H9 (cell line): ENCODE measurements at regions not wholly inside any gene's neighbourhood (a gene's known extent, or its start where the extent isn't known, plus 50 kb on each side); places are given as distances from the start of the nearest gene placed in this dataset.

ENCODE experiments used
- DNase-seq: peaks from one replicate; pipeline ENCODE4 v3.0.0-alpha.2; 2017
- H2AFZ ChIP-seq: one replicate; pipeline ENCODE4 v1.6.1; 2013; ENCODE audit warnings: mild to moderate bottlenecking, low read length, control low read depth, moderate library complexity
- H2AK5ac ChIP-seq: 2 replicates; pipeline ENCODE4 v1.6.1; 2013; ENCODE audit warnings: low read length, control low read depth, mixed read lengths; ENCODE audit not compliant: insufficient read length
- H2BK120ac ChIP-seq: one replicate; pipeline ENCODE4 v1.6.1; 2013; ENCODE audit warnings: low read depth, mild to moderate bottlenecking, low read length, control low read depth, inconsistent platforms; ENCODE audit not compliant: poor library complexity, severe bottlenecking
- H2BK12ac ChIP-seq: 2 replicates; pipeline ENCODE4 v1.6.1; 2013; ENCODE audit warnings: low read length, control low read depth, mixed read lengths, low read depth; ENCODE audit not compliant: insufficient read length
- H2BK15ac ChIP-seq: 2 replicates; pipeline ENCODE4 v1.6.1; 2013; ENCODE audit warnings: low read depth, low read length, control low read depth
- H2BK20ac ChIP-seq: one replicate; pipeline ENCODE4 v1.6.1; 2013; ENCODE audit warnings: low read depth, mild to moderate bottlenecking, low read length, control low read depth, inconsistent platforms; ENCODE audit not compliant: poor library complexity, severe bottlenecking
- H2BK5ac ChIP-seq: 2 replicates; pipeline ENCODE4 v1.6.1; 2013; ENCODE audit warnings: low read length, control low read depth, mixed read lengths; ENCODE audit not compliant: insufficient read length
- H3K14ac ChIP-seq: 2 replicates; pipeline ENCODE4 v1.6.1; 2013; ENCODE audit warnings: low read length, control low read depth; ENCODE audit not compliant: insufficient read depth
- H3K18ac ChIP-seq: 2 replicates; pipeline ENCODE4 v1.6.1; 2013; ENCODE audit warnings: low read depth, mild to moderate bottlenecking, mixed read lengths, low read length, control low read depth; ENCODE audit not compliant: insufficient read length
- H3K23ac ChIP-seq: 2 replicates; pipeline ENCODE4 v1.6.1; 2013; ENCODE audit warnings: low read length, control low read depth, mixed read lengths, low read depth; ENCODE audit not compliant: insufficient read length
- H3K23me2 ChIP-seq: 2 replicates; pipeline ENCODE4 v1.6.1; 2013; ENCODE audit warnings: low read depth, mild to moderate bottlenecking, mixed read lengths, low read length, control low read depth; ENCODE audit not compliant: insufficient read length, poor library complexity, severe bottlenecking
- H3K27ac ChIP-seq: 2 replicates; pipeline ENCODE4 v1.5.1; 2013; ENCODE audit warnings: low read length, control low read depth, mixed read lengths, low read depth; ENCODE audit not compliant: insufficient read length
- H3K27me3 ChIP-seq: 2 replicates; pipeline ENCODE4 v1.6.1; 2013; ENCODE audit warnings: low read length, control low read depth, inconsistent platforms; ENCODE audit not compliant: insufficient read depth
- H3K4ac ChIP-seq: 2 replicates; pipeline ENCODE4 v1.6.1; 2013; ENCODE audit warnings: low read depth, mild to moderate bottlenecking, control low read depth, inconsistent platforms, low read length, moderate library complexity
- H3K4me1 ChIP-seq: 2 replicates; pipeline ENCODE4 v1.6.1; 2013; ENCODE audit warnings: low read length, control low read depth, inconsistent platforms; ENCODE audit not compliant: insufficient read depth
- H3K4me2 ChIP-seq: 2 replicates; pipeline ENCODE4 v1.6.1; 2013; ENCODE audit warnings: low read length, control low read depth, mixed read lengths; ENCODE audit not compliant: insufficient read length, insufficient read depth
- H3K56ac ChIP-seq: 2 replicates; pipeline ENCODE4 v1.6.1; 2013; ENCODE audit warnings: low read depth, mild to moderate bottlenecking, mixed read lengths, low read length, control low read depth; ENCODE audit not compliant: insufficient read length
- H3K79me1 ChIP-seq: 2 replicates; pipeline ENCODE4 v1.6.1; 2013; ENCODE audit warnings: low read depth, mild to moderate bottlenecking, moderate library complexity, low read length, control low read depth, inconsistent platforms; ENCODE audit not compliant: insufficient read depth, poor library complexity, severe bottlenecking
- H3K79me2 ChIP-seq: 2 replicates; pipeline ENCODE4 v1.6.1; 2013; ENCODE audit warnings: low read length, control low read depth, inconsistent platforms; ENCODE audit not compliant: insufficient read depth
- H3K9ac ChIP-seq: 2 replicates; pipeline ENCODE4 v1.6.1; 2013; ENCODE audit warnings: low read length, control low read depth, mixed read lengths; ENCODE audit not compliant: insufficient read length; ENCODE audit errors: extremely low read depth
- H3K9me3 ChIP-seq: one replicate; pipeline ENCODE4 v1.6.1; 2013; ENCODE audit warnings: low read depth, low read length, inconsistent platforms; ENCODE audit not compliant: control insufficient read depth
- H3T11ph ChIP-seq: one replicate; pipeline ENCODE4 v1.6.1; 2013; ENCODE audit warnings: mild to moderate bottlenecking, low read length, control low read depth, inconsistent platforms
- H4K20me1 ChIP-seq: one replicate; pipeline ENCODE4 v1.6.1; 2013; ENCODE audit not compliant: control insufficient read depth, insufficient read length, insufficient read depth
- H4K5ac ChIP-seq: 2 replicates; pipeline ENCODE4 v1.6.1; 2013; ENCODE audit warnings: low read depth, mild to moderate bottlenecking, mixed read lengths, low read length, control low read depth; ENCODE audit not compliant: insufficient read length
- H4K8ac ChIP-seq: replicated peaks from 2 replicates; pipeline ENCODE4 v1.6.1; 2013; ENCODE audit warnings: low read length, control low read depth, mixed read lengths, low read depth; ENCODE audit not compliant: insufficient read length
- H4K91ac ChIP-seq: 2 replicates; pipeline ENCODE4 v1.6.1; 2013; ENCODE audit warnings: low read depth, mild to moderate bottlenecking, moderate library complexity, mixed read lengths, low read length, control low read depth; ENCODE audit not compliant: insufficient read length
- H3K27ac Mint-ChIP-seq, 3 experiments: 2 replicates in 2 of 3; 3 replicates in 1 of 3; pipeline ENCODE4 v1.8.0; 2020 to 2021; ENCODE audit warnings: mixed read lengths in 3 of 3, mild to moderate bottlenecking in 1 of 3, moderate library complexity in 1 of 3
- H3K27me3 Mint-ChIP-seq: 2 replicates; pipeline ENCODE4 v1.8.0; 2021; ENCODE audit warnings: low read depth, mild to moderate bottlenecking, moderate library complexity, mixed read lengths
- H3K36me3 Mint-ChIP-seq, 3 experiments: 2 replicates in 2 of 3; 3 replicates in 1 of 3; pipeline ENCODE4 v1.8.0; 2020 to 2021; ENCODE audit warnings: low read depth in 3 of 3, mixed read lengths in 3 of 3; ENCODE audit not compliant: insufficient read depth in 1 of 3
- H3K4me1 Mint-ChIP-seq, 2 experiments: 2 replicates each; pipeline ENCODE4 v1.8.0; 2020; ENCODE audit warnings: mixed read lengths in 2 of 2
- H3K4me3 Mint-ChIP-seq, 2 experiments: 2 replicates in 1 of 2; 3 replicates in 1 of 2; pipeline ENCODE4 v1.8.0; 2020 to 2021; ENCODE audit warnings: mild to moderate bottlenecking in 2 of 2, mixed read lengths in 2 of 2, moderate library complexity in 1 of 2
- H3K9me3 Mint-ChIP-seq, 2 experiments: 2 replicates in 1 of 2; 3 replicates in 1 of 2; pipeline ENCODE4 v1.8.0; 2020; ENCODE audit warnings: mild to moderate bottlenecking in 2 of 2, mixed read lengths in 2 of 2, moderate library complexity in 1 of 2
- CTCF ChIP-seq: fragments of 200-600 bp; sonication (generic); conservative IDR thresholded peaks from 3 replicates; pipeline ENCODE4 v1.8.0; 2021; ENCODE audit warnings: antibody characterized with exemption, mild to moderate bottlenecking
- WGBS: extraction: QIAGEN DNeasy Blood & Tissue Kit; methylation state at CpG from one replicate; pipeline ENCODE4 v1.1.7; 2013; ENCODE audit warnings: missing lambda C conversion rate, low lambda C conversion rate, mixed read lengths; ENCODE audit not compliant: insufficient read length; ENCODE audit errors: extremely low coverage; 5-methylcytosine and 5-hydroxymethylcytosine counted together

GRCh38 chr4:188428935-188429334 is 289.7 kb downstream of the TRIML1 start:
- no peak overlapping the region for H3K18ac ChIP-seq
- no peaks in the 10 kb centered on the region for H3K79me2 ChIP-seq
- peak overlapping the region; percentile 21 for H3K4me2 ChIP-seq
- H2BK20ac ChIP-seq: no peak overlapping the region
- H2BK120ac ChIP-seq: no peak overlapping the region
- no peak overlapping the region for H3K56ac ChIP-seq
- no peak overlapping the region for H3K23ac ChIP-seq
- H3K4me1 Mint-ChIP-seq: peaks cover 34 to 36% of the 10 kb centered on the region in 2 experiments
- H3K27ac Mint-ChIP-seq: peak overlapping the region in 2 of 3 experiments; percentile 85 to 89; a peak in 3 of 7 replicates
- WGBS: no CpG with 5 or more reads among the region's 6 CpGs
- no peak overlapping the region for H2AK5ac ChIP-seq
- H3K79me1 ChIP-seq: no peaks in the 10 kb centered on the region
- H4K91ac ChIP-seq: no peak overlapping the region
- no peak overlapping the region for H4K8ac ChIP-seq
- peaks cover 0 to 13% (median 4%) of the 10 kb centered on the region in 3 experiments; a peak in 4 of 7 replicates for H3K36me3 Mint-ChIP-seq
- no peak overlapping the region for H2AFZ ChIP-seq
- no peak overlapping the region; a peak in 1 of 5 replicates for H3K4me3 Mint-ChIP-seq
- no peak overlapping the region for H2BK12ac ChIP-seq
- H3K27me3 Mint-ChIP-seq: no peaks in the 10 kb centered on the region
- no peak overlapping the region for H3K27ac ChIP-seq
- H3K27me3 ChIP-seq: no peaks in the 10 kb centered on the region
- no peak overlapping the region for H3K14ac ChIP-seq
- no peak overlapping the region for H3K9ac ChIP-seq
- peaks cover 7% of the 10 kb centered on the region; the same call in 1 of the 2 replicates for H3K4me1 ChIP-seq
- no peak for TF ChIP-seq CTCF
- no peak overlapping the region for H2BK5ac ChIP-seq
- no peaks in the 10 kb centered on the region for H3K23me2 ChIP-seq
- H4K5ac ChIP-seq: no peak overlapping the region
- no peak overlapping the region for H3T11ph ChIP-seq
- no peaks in the 10 kb centered on the region for H3K9me3 ChIP-seq
- no peak overlapping the region for H2BK15ac ChIP-seq
- H4K20me1 ChIP-seq: no peaks in the 10 kb centered on the region
- H3K9me3 Mint-ChIP-seq: peaks cover 3 to 8% of the 10 kb centered on the region in 2 experiments; a peak in 3 of 5 replicates
- H3K4ac ChIP-seq: no peak overlapping the region
- DNase-seq: peak; percentile 50
